Smooth muscle cell of the brain vasculature (primary cell): ENCODE measurements at regions not wholly inside any gene's neighbourhood (a gene's known extent, or its start where the extent isn't known, plus 50 kb on each side); places are given as distances from the start of the nearest gene placed in this dataset.
"Not testable (repeated sequence)": the region's sequence is repeated elsewhere in the genome, so short reads cannot be mapped to it uniquely, and the experiment has no call there.

ENCODE experiments used
- DNase-seq: peaks from one replicate; pipeline ENCODE4 v3.0.0-alpha.2; 2012; ENCODE audit warnings: low read depth, low spot score

- DNase-seq: no peak
These were observed 106.9 kb upstream of the ATL2 start for GRCh38 chr2:38483776-38484501.

GRCh38 chr2:38482710-38483109 is 105.6 kb upstream of the ATL2 start:
- DNase-seq: not testable (repeated sequence)

GRCh38 chr2:38480617-38481016 is 103.5 kb upstream of the ATL2 start:
- no peak for DNase-seq

- no peak for DNase-seq
These were observed 99.9 kb upstream of the ATL2 start for GRCh38 chr2:38477006-38477405.

GRCh38 chr2:38475567-38475881 is 98.5 kb upstream of the ATL2 start:
- DNase-seq: no peak

- no peak for DNase-seq
These were observed 97.9 kb upstream of the ATL2 start for GRCh38 chr2:38474715-38475566.

- DNase-seq: no peak
These were observed 97.0 kb upstream of the ATL2 start for GRCh38 chr2:38474021-38474456.

- no peak for DNase-seq
These were observed 96.4 kb upstream of the ATL2 start for GRCh38 chr2:38473333-38474005.

- no peak for DNase-seq
These were observed 93.0 kb upstream of the ATL2 start for GRCh38 chr2:38470115-38470514.

GRCh38 chr2:38467768-38468455 is 90.8 kb upstream of the ATL2 start:
- no peak for DNase-seq

GRCh38 chr2:38466876-38467767 is 90.0 kb upstream of the ATL2 start:
- no peak for DNase-seq

GRCh38 chr2:38466409-38466808 is 89.3 kb upstream of the ATL2 start:
- DNase-seq: no peak

GRCh38 chr2:38465789-38466127 is 88.7 kb upstream of the ATL2 start:
- no peak for DNase-seq

GRCh38 chr2:38464971-38465788 is 88.1 kb upstream of the ATL2 start:
- DNase-seq: no peak

- DNase-seq: no peak
These were observed 86.7 kb upstream of the ATL2 start for GRCh38 chr2:38463752-38464151.

- peak; percentile 83 for DNase-seq
These were observed 85.1 kb upstream of the ATL2 start for GRCh38 chr2:38462121-38462661.

- DNase-seq: no peak
These were observed 84.4 kb upstream of the ATL2 start for GRCh38 chr2:38461470-38461869.

GRCh38 chr2:38460313-38460712 is 83.2 kb upstream of the ATL2 start:
- DNase-seq: no peak

GRCh38 chr2:38454081-38454480 is 77.0 kb upstream of the ATL2 start:
- no peak for DNase-seq

GRCh38 chr2:38451778-38452177 is 74.7 kb upstream of the ATL2 start:
- not testable (repeated sequence) for DNase-seq
